HepG2 (cell line): ENCODE measurements at regions not wholly inside any gene's neighbourhood (a gene's known extent, or its start where the extent isn't known, plus 50 kb on each side); places are given as distances from the start of the nearest gene placed in this dataset.

Experiments
- ATAC-seq: fragments of 200-7000 bp; cut with Tn5 transposase; 3 replicates; pipeline ENCODE4 v1.9.1; 2020; ENCODE audit warnings: mild to moderate bottlenecking, moderate library complexity
- BruUV-seq: library from RNA; stranded (reverse); fragments of 400-500 nt; replicated peaks from 2 replicates; lab custom pipeline; 2021; lab: Mats Ljungman, UMichigan
- CTCF ChIA-PET: fragments of 300-600 bp; formaldehyde crosslinking; extraction: SDS; loops from one replicate; lab custom pipeline; 2021; ENCODE audit warnings: low total read pairs, inconsistent platforms, low intra/inter-chr PET ratio; lab: Yijun Ruan, JAX
- POLR2A ChIA-PET: fragments of 350-600 bp; sonication (Branson Sonifier 250); formaldehyde crosslinking; loops from one replicate; lab custom pipeline; 2020; ENCODE audit warnings: antibody characterized with exemption, inconsistent platforms; lab: Yijun Ruan, JAX
- DNase-seq: peaks from one replicate; pipeline ENCODE4 v3.0.0-alpha.2; 2015; ENCODE audit warnings: low spot score
- FAIRE-seq: peaks from 3 replicates; lab custom pipeline; 2011; peaks lifted over from hg19 to GRCh38; lab: Jason Lieb, UNC
- H2AFZ ChIP-seq: one replicate; pipeline ENCODE4 v1.6.1; 2011; ENCODE audit warnings: low read length, inconsistent platforms
- H3K27ac ChIP-seq: fragments of 300-600 bp; 3 replicates; pipeline ENCODE4 v1.8.0; 2011; ENCODE audit warnings: mixed run types, mild to moderate bottlenecking, mixed read lengths, low read length, inconsistent platforms; ENCODE audit not compliant: insufficient read depth; ENCODE audit errors: extremely low read length
- H3K27me3 ChIP-seq, 2 experiments: fragments of 200-600 bp in 1 of 2; 2 replicates in 1 of 2; 3 replicates in 1 of 2; pipeline versions ENCODE4 v1.6.0 to v1.8.0; 2011; ENCODE audit warnings: low read length in 2 of 2, mild to moderate bottlenecking in 2 of 2, moderate library complexity in 2 of 2, inconsistent platforms in 1 of 2; ENCODE audit not compliant: insufficient read depth in 2 of 2, control insufficient read depth in 1 of 2
- H3K36me3 ChIP-seq, 2 experiments: fragments of 200-600 bp in 1 of 2; replicated peaks in 1 of 2; 2 replicates in 1 of 2; 3 replicates in 1 of 2; pipeline versions ENCODE4 v1.5.1 to v1.8.0; 2011; ENCODE audit warnings: low read length in 2 of 2, inconsistent platforms in 1 of 2; ENCODE audit not compliant: insufficient read depth in 2 of 2, control insufficient read depth in 1 of 2
- H3K4me1 ChIP-seq: 2 replicates; pipeline ENCODE4 v1.5.1; 2012; ENCODE audit warnings: low read length, inconsistent platforms; ENCODE audit not compliant: insufficient read depth
- H3K4me2 ChIP-seq: 2 replicates; pipeline ENCODE4 v1.6.0; 2011; ENCODE audit warnings: low read depth, low read length, inconsistent platforms
- H3K4me3 ChIP-seq, 3 experiments: fragments of 200-600 bp in 1 of 3; sonication (generic), shearing (Covaris generic) in 1 of 3; replicated peaks in 1 of 3; 2 replicates each; pipeline ENCODE4 v1.5.1; 2011 to 2016; ENCODE audit warnings: low read length in 3 of 3, inconsistent platforms in 2 of 3, low read depth in 2 of 3, mild to moderate bottlenecking in 2 of 3, control low read depth in 1 of 3, mixed read lengths in 1 of 3; ENCODE audit not compliant: insufficient read depth in 1 of 3
- H3K79me2 ChIP-seq: one replicate; pipeline ENCODE4 v1.6.1; 2011; ENCODE audit warnings: low read length, inconsistent platforms; ENCODE audit not compliant: insufficient read depth
- H3K9ac ChIP-seq: 2 replicates; pipeline ENCODE4 v1.6.0; 2011; ENCODE audit warnings: mild to moderate bottlenecking, low read depth, low read length, inconsistent platforms; ENCODE audit not compliant: insufficient read depth
- H3K9me3 ChIP-seq: 2 replicates; pipeline ENCODE4 v1.5.1; 2012; ENCODE audit warnings: mild to moderate bottlenecking, low read length
- H4K20me1 ChIP-seq: 2 replicates; pipeline ENCODE4 v1.6.0; 2011; ENCODE audit warnings: inconsistent platforms, mild to moderate bottlenecking, low read length, moderate library complexity; ENCODE audit not compliant: insufficient read depth
- BRD4 ChIP-seq: sonication (generic); formaldehyde crosslinking; IDR thresholded peaks from 2 replicates; pipeline ENCODE4 v1.4.0; 2020; ENCODE audit warnings: missing genetic modification reagents
- CCAR2 ChIP-seq: fragments of 200-400 bp; formaldehyde crosslinking; optimal IDR thresholded peaks from 2 replicates; pipeline ENCODE3; 2018; ENCODE audit warnings: low read depth, mild to moderate bottlenecking, low read length, moderate library complexity
- DDIT3 ChIP-seq: sonication (generic); formaldehyde crosslinking; IDR thresholded peaks from 2 replicates; pipeline ENCODE4 v1.4.0; 2020; ENCODE audit warnings: mild to moderate bottlenecking, missing genetic modification reagents
- HMG20B ChIP-seq: conservative IDR thresholded peaks from 2 replicates; pipeline ENCODE4 v1.6.1; 2016; ENCODE audit warnings: missing genetic modification reagents, missing compliant biosample characterization
- IRF2 ChIP-seq: IDR thresholded peaks from 2 replicates; pipeline ENCODE4 v1.6.1; 2018; ENCODE audit warnings: missing genetic modification reagents, missing compliant biosample characterization
- MYNN ChIP-seq: sonication (generic); formaldehyde crosslinking; IDR thresholded peaks from 2 replicates; pipeline ENCODE4 v1.4.0; 2020; ENCODE audit warnings: mild to moderate bottlenecking, low read depth, missing genetic modification reagents
- RFX5 ChIP-seq: IDR thresholded peaks from 2 replicates; pipeline ENCODE4 v1.6.1; 2011; ENCODE audit warnings: low read depth, low read length, improper control_type of control experiment
- SRSF4 ChIP-seq: fragments of 200-400 bp; formaldehyde crosslinking; IDR thresholded peaks from one replicate; pipeline ENCODE4 v1.6.1; 2018; ENCODE audit warnings: mild to moderate bottlenecking, low read depth, low read length, moderate library complexity; ENCODE audit not compliant: poor library complexity, severe bottlenecking
- ZNF451 ChIP-seq: sonication (generic); formaldehyde crosslinking; IDR thresholded peaks from 2 replicates; pipeline ENCODE4 v1.5.0; 2020; ENCODE audit warnings: mild to moderate bottlenecking, missing genetic modification reagents
- ZNF576 ChIP-seq: sonication (generic); formaldehyde crosslinking; IDR thresholded peaks from 2 replicates; pipeline ENCODE4 v1.4.0; 2020; ENCODE audit warnings: mild to moderate bottlenecking, missing genetic modification reagents
- ZNF672 ChIP-seq: sonication (generic); formaldehyde crosslinking; IDR thresholded peaks from 2 replicates; pipeline ENCODE4 v1.8.1; 2022; ENCODE audit warnings: missing genetic modification reagents
- ZNF737 ChIP-seq: sonication (generic); formaldehyde crosslinking; IDR thresholded peaks from 2 replicates; pipeline ENCODE4 v1.5.0; 2020; ENCODE audit warnings: missing genetic modification reagents, mild to moderate bottlenecking, borderline replicate concordance
- ZNF800 ChIP-seq: sonication (generic); formaldehyde crosslinking; IDR thresholded peaks from 2 replicates; pipeline ENCODE4 v1.4.0; 2020; ENCODE audit warnings: missing genetic modification reagents
- ZSCAN25 ChIP-seq: sonication (generic); formaldehyde crosslinking; IDR thresholded peaks from 2 replicates; pipeline ENCODE4 v1.8.0; 2022; ENCODE audit warnings: mild to moderate bottlenecking, missing genetic modification reagents
- ZZZ3 ChIP-seq: sonication (generic); formaldehyde crosslinking; IDR thresholded peaks from 2 replicates; pipeline ENCODE4 v1.4.0; 2020; ENCODE audit warnings: missing genetic modification reagents, mild to moderate bottlenecking, borderline replicate concordance
- WGBS: methylation state at CpG from one replicate; pipeline ENCODE4 v1.1.6; 2017; ENCODE audit warnings: low lambda C conversion rate; 5-methylcytosine and 5-hydroxymethylcytosine counted together
- in situ Hi-C: cut with HindIII; loops from 2 replicates; pipeline ENCODE4 v1.10.0; 2017; ENCODE audit warnings: low pct_unique_long_range_greater_than_20kb; ENCODE audit not compliant: extremely low pct_ligation_motif_present
- intact Hi-C: fragments of 100-400 bp; cut with micrococcal nuclease; formaldehyde crosslinking; loops from one replicate; pipeline ENCODE4 v1.10.0; 2022; ENCODE audit not compliant: unreplicated experiment
- TF ChIP-seq, protein P1 (sequence below): sonication (generic); formaldehyde crosslinking; conservative IDR thresholded peaks from 2 replicates; pipeline ENCODE4 v1.8.0; 2022; ENCODE audit warnings: mild to moderate bottlenecking, moderate library complexity, missing genetic modification reagents
- TF ChIP-seq, protein P2 (sequence below): sonication (generic); formaldehyde crosslinking; IDR thresholded peaks from 2 replicates; pipeline ENCODE4 v1.4.0; 2020; ENCODE audit warnings: missing genetic modification reagents

DNA sequence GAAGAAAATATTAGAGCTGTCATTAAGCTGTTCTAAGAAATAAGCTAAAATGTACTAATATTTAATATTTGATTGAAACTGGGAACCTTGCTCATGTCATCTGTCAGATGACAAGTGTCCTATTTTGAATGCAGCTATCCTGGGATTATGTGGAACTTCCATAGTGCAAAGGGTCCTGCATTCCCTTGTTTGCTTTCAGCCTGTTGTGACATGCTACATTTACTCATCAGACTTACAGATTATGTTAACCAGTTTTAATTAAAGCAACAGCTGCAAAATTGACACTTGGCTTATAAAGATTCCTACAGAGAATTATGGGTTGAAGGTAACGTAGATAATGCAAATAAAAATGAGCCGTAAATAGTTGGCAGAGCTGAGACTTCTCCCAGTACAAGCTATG lies 458.4 kb upstream of the RGS6 start:
- 100% methylated on average over 2 of the region's 2 CpGs for WGBS
- intact Hi-C loops, result no loop called here
- POLR2A ChIA-PET, result no interaction called here

More for the DNA sequence above, 458.4 kb upstream of the RGS6 start:
- Histone ChIP-seq H4K20me1 (no peaks in the 10 kb centered on the region), H3K4me1 (no peaks in the 10 kb centered on the region), H3K4me2 (no peak overlapping the region), H3K27me3 (no peaks in the 10 kb centered on the region), H3K36me3 (no peaks in the 10 kb centered on the region), H3K9ac (no peak overlapping the region), H3K9me3 (no peaks in the 10 kb centered on the region), H3K27ac (no peak overlapping the region), H3K79me2 (no peaks in the 10 kb centered on the region), H2AFZ (no peak overlapping the region), H3K4me3 (no peak overlapping the region)
- DNase-seq (no peak), FAIRE-seq (no peak), ATAC-seq (no peak)
- CTCF ChIA-PET, result no interaction called here
- in situ Hi-C loops, result no loop called here
- no TSS peak for BruUV-seq
- TF ChIP-seq SRSF4, result no peak
- TF ChIP-seq ZNF672 (CRISPR knock-in tag), result no peak
- TF ChIP-seq ZNF737, result no peak
- no peak for TF ChIP-seq MYNN
- TF ChIP-seq ZSCAN25 (CRISPR knock-in tag), result no peak
- TF ChIP-seq DDIT3 (CRISPR knock-in tag), result no peak
- TF ChIP-seq, protein P1, sequence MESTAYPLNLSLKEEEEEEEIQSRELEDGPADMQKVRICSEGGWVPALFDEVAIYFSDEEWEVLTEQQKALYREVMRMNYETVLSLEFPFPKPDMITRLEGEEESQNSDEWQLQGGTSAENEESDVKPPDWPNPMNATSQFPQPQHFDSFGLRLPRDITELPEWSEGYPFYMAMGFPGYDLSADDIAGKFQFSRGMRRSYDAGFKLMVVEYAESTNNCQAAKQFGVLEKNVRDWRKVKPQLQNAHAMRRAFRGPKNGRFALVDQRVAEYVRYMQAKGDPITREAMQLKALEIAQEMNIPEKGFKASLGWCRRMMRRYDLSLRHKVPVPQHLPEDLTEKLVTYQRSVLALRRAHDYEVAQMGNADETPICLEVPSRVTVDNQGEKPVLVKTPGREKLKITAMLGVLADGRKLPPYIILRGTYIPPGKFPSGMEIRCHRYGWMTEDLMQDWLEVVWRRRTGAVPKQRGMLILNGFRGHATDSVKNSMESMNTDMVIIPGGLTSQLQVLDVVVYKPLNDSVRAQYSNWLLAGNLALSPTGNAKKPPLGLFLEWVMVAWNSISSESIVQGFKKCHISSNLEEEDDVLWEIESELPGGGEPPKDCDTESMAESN (CRISPR knock-in tag), result no peak
- TF ChIP-seq ZNF451 (CRISPR knock-in tag), result no peak
- no peak for TF ChIP-seq RFX5
- no peak for TF ChIP-seq ZNF576 (CRISPR knock-in tag)
- no peak for TF ChIP-seq ZZZ3 (CRISPR knock-in tag)
- TF ChIP-seq CCAR2, result no peak
- TF ChIP-seq, protein P2, sequence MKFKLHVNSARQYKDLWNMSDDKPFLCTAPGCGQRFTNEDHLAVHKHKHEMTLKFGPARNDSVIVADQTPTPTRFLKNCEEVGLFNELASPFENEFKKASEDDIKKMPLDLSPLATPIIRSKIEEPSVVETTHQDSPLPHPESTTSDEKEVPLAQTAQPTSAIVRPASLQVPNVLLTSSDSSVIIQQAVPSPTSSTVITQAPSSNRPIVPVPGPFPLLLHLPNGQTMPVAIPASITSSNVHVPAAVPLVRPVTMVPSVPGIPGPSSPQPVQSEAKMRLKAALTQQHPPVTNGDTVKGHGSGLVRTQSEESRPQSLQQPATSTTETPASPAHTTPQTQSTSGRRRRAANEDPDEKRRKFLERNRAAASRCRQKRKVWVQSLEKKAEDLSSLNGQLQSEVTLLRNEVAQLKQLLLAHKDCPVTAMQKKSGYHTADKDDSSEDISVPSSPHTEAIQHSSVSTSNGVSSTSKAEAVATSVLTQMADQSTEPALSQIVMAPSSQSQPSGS, result no peak
- TF ChIP-seq BRD4, result no peak
- TF ChIP-seq ZNF800, result no peak
- no peak for TF ChIP-seq HMG20B
- no peak for TF ChIP-seq IRF2 (CRISPR knock-in tag)
